ENCODE measurements at regions not wholly inside any gene's neighbourhood (a gene's known extent, or its start where the extent isn't known, plus 50 kb on each side); places are given as distances from the start of the nearest gene placed in this dataset.

DNA sequence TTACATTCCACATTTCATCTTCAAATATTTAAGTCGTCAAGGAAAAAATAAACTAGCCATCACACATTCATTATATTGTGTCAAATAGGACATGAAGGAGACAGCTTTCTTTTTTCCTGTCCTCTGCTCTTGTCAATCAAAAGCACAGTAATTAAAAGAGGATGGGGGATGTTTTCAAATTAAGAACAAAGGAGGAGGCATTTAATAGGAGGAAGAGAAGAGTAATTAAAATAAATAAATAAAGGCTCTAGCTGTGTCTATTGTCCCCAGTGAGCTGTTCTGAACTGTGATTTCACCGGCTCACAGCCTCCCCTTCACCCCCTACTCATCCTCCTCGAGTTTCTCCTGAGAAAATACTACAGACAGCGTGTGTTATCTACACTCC, 1377.1 kb upstream of the PIK3C3 start:
- TF ChIP-seq, protein P1, sequence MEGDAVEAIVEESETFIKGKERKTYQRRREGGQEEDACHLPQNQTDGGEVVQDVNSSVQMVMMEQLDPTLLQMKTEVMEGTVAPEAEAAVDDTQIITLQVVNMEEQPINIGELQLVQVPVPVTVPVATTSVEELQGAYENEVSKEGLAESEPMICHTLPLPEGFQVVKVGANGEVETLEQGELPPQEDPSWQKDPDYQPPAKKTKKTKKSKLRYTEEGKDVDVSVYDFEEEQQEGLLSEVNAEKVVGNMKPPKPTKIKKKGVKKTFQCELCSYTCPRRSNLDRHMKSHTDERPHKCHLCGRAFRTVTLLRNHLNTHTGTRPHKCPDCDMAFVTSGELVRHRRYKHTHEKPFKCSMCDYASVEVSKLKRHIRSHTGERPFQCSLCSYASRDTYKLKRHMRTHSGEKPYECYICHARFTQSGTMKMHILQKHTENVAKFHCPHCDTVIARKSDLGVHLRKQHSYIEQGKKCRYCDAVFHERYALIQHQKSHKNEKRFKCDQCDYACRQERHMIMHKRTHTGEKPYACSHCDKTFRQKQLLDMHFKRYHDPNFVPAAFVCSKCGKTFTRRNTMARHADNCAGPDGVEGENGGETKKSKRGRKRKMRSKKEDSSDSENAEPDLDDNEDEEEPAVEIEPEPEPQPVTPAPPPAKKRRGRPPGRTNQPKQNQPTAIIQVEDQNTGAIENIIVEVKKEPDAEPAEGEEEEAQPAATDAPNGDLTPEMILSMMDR (conservative IDR thresholded peaks at IDR 0.05; ENCODE audit: control insufficient read depth, insufficient read depth, low read depth, low read length), result no peak
- H3K4me3 ChIP-seq (ENCODE audit: control insufficient read depth, low read depth, low read length), result no peak overlapping the region
- DNase-seq (ENCODE audit: low read depth), result no peak

DNA sequence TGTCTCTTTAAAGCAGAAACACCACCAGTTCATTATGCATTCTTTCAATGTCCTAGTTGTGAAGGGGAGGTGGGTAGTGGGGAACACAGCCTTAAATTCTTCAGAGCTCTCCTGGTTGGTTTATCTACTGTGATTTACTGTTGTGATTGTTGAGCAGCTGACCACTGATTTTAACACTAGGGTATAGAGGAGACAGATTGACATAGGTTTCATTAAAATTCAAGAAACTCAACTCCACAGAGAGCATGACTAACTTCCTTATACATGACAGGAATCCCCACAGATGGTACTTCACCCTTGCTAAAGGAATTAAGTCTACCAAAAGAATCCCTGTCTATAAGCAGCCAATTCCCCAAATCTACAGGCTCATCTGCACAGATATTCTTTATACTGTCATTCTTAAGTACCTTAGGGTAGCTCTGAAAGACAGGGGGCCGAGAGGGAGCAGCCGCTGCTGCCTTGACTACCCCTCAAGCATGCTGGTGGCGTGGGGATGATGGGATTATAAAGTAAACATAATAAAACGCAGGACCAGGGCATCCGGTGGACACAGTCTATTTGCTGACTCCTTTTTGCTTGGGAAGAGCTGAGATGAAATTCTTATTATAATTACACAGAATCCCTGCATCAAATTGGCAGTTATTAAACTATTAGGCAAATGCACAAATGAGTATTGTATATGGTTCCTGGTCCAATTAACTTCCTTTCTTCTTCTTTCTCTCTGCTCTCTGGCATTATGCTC, 1377.6 kb upstream of the PIK3C3 start:
- TF ChIP-seq, protein P1 (conservative IDR thresholded peaks at IDR 0.05; ENCODE audit: control insufficient read depth, insufficient read depth, low read depth, low read length), result no peak
- no peak for DNase-seq (ENCODE audit: low read depth)
- H3K4me3 ChIP-seq (ENCODE audit: control insufficient read depth, low read depth, low read length), result no peak overlapping the region

DNA sequence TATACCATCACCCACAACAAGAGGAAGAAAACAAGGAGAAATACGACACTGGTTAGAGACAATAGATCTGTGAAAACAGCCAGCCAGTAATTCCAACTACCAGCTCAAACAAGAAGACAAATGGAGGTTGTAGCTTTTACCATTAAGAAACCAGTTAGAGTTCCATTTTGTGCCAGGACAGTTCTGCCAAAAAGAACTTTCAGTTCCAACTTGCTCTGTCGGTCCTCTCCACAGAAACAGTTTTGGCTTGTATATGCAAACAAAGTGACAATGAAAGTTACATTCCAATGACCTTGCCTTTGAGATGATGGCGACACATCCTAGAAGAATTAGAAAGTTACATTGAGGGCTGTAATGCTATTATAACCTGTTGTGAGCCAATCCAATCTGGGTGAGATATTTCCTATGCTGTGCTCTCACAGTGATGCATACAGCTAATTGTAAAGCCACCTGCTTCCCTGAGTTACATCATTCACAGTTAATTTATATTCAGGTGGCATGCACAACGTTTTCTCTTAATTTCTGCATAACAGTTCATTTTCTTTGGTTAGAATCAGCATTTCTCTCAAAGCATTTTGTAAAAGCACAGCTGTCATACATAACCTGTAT, 1378.4 kb upstream of the PIK3C3 start:
- no peak for DNase-seq (ENCODE audit: low read depth)
- H3K4me3 ChIP-seq (ENCODE audit: control insufficient read depth, low read depth, low read length), result no peak overlapping the region

DNA sequence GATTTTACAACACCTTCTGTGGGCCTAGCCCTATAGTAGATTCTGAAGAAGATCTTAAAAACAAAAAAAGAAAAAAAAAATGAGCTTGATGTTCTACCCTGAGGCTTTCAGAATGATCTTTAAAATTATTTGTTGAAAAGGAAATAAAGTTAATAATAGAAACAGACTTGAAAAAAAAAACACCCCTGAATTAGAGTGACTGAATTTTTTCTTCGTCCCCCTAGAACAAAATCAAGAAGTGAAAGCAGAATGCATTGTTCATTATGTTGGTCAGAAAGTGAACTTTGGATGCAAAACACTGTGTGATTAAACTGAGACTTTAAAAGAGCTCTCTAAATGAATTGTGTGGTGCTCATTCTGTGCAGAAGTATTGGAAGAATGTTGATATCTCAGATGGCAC, 1384.4 kb upstream of the PIK3C3 start:
- H3K4me3 ChIP-seq (ENCODE audit: control insufficient read depth, low read depth, low read length), result no peak overlapping the region
- no peak for DNase-seq (ENCODE audit: low read depth)
- TF ChIP-seq, protein P1 (conservative IDR thresholded peaks at IDR 0.05; ENCODE audit: control insufficient read depth, insufficient read depth, low read depth, low read length), result no peak

More for the DNA sequence above, 1378.4 kb upstream of the PIK3C3 start:
- TF ChIP-seq, protein P1 (conservative IDR thresholded peaks at IDR 0.05; ENCODE audit: control insufficient read depth, insufficient read depth, low read depth, low read length), result no peak

DNA sequence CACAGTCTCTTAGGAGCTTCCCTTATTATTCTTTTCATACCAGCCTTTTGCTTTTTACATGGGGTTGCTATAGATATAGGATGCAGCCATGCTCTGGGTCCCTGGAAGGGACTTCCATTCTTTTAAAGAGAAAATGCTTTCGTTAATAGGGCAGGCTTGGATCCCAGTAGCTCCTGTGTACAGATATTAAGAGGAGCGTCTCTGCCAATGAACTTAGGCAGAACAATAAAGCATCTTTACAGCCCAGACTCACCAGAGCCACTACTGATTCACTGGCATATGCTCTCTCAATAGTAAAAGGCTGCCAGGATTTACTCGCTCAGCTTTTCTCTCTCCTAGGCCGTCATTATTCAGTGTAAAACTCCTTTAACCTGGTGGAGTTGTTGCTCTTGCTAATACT, 1385.4 kb upstream of the PIK3C3 start:
- TF ChIP-seq, protein P1 (conservative IDR thresholded peaks at IDR 0.05; ENCODE audit: control insufficient read depth, insufficient read depth, low read depth, low read length), result no peak
- no peak overlapping the region for H3K4me3 ChIP-seq (ENCODE audit: control insufficient read depth, low read depth, low read length)
- DNase-seq (ENCODE audit: low read depth), result no peak

DNA sequence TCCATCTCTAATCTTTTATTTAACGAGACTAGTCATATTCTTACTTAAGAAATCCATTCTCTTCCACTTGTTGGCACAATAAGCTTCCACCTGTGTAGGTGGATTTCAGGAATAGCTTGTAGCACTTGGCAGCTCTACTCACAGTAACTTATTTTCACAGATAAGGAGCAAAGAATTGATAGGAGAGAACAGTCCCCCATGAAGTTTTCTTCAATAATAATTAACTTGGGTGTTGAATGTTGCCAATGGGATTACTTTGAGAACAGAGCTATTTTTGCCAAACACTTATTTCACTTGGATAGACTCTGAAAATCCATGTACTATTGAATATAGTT, 1388.6 kb upstream of the PIK3C3 start:
- DNase-seq (ENCODE audit: low read depth), result no peak
- no peak overlapping the region for H3K4me3 ChIP-seq (ENCODE audit: control insufficient read depth, low read depth, low read length)
- TF ChIP-seq, protein P1 (conservative IDR thresholded peaks at IDR 0.05; ENCODE audit: control insufficient read depth, insufficient read depth, low read depth, low read length), result no peak

Measured in fibroblast of mammary gland (primary cell).